NCI-H187 (cell line): ENCODE measurements at regions not wholly inside any gene's neighbourhood (a gene's known extent, or its start where the extent isn't known, plus 50 kb on each side); places are given as distances from the start of the nearest gene placed in this dataset.
"Not testable (repeated sequence)": the region's sequence is repeated elsewhere in the genome, so short reads cannot be mapped to it uniquely, and the experiment has no call there.

Experiments
- DNase-seq, 2 experiments: peaks; one replicate each; lab custom pipeline; 2025; lab: John Stamatoyannopoulos, UW

DNA sequence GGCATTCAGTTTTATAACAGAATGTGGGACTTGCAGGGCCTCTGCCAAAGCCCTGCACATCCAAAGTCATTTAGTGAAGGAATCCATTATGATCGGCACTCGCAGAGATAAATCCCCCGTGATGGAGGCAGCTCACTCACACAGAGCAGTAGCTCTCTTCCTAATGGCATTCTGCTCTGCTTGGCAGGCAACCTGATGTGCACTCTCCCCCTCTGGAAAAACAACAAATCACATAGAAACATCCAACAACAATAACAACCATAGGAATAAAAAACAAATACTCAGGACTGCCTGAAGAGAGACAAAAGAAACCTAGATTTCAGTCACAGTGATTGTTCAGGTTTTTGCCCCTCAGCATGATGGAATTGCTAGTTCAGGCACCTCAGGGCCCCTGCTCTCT, 59.7 kb downstream of the NAA11 start:
- no peak for DNase-seq

DNA sequence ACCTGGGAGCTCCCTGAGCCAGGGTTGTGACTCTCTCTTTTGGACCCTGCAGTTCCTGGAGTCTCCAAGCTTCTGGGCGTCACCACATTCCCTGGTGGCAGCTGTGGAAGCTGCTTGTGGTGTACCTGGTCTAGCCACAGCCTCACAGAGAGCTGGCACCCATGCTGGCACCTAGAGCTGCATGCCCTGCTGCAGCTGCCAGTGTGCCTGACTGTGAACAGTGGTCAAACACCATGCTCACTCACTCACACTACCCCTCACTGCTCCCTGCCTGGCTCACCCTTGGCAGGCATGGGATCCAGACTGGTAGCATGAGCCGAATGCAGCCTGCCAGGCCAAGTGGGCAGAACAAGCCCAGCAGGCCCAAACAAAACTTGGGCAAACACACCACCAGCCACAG, 66.6 kb downstream of the NAA11 start:
- DNase-seq: no peak

DNA sequence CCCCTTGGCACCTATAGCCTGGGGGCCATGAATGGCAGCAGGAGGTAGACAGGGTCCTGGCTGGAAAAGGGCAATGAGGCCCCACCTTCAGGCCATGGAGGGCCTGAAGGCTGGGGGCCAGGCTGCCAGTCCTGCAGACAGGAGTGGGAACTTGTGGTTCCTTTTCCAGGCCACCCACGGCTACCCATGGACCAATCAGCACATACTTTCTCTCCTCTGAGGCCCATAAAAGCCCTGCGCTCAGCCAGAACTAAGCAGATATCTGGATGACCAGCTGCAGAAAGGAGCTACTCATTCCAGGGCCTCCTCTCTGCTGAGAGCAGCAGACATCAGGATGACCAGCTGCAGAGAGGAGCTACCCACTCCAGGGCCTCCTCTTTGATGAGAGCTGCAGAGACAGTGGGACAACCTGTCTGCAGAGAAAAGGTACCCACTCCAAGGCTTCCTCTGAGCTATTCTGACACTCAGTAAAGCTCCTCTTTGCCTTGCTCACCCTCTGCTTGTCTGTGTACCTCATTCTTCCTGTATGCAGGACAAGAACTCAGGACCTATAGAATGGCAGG, 67.2 kb downstream of the NAA11 start:
- no peak for DNase-seq

DNA sequence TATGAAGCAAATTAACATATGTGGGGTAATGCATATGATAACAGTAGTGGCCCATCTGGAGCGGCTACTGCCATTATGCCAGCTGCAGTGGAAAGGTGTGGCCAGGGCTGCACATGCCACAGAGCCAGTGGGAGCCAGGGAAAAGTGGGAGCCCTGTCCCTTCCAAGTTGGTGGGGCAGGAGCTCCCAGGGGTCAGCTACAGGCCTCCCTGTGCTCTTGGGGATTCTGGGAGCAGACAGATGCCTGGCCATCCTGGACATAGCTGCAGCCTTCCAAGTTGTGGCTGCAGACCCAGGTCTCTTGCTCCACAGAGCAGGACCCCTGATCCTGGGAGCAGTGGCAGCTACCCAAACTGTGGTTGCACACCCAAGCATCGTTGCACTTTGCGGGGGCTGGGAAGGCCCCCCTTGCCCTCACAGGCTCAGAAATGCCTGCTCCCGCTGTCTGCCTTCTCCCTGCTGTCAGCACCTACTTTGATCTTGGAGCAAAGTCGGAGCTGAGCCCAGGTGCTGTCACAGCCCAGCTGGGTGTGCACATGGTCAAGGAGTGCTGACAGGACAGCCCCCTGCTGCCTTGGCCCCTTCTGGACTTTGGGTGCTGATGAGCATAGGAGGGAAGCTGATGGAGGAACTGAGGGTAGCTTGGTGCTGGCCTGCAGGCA, 67.8 kb downstream of the NAA11 start:
- no peak for DNase-seq

DNA sequence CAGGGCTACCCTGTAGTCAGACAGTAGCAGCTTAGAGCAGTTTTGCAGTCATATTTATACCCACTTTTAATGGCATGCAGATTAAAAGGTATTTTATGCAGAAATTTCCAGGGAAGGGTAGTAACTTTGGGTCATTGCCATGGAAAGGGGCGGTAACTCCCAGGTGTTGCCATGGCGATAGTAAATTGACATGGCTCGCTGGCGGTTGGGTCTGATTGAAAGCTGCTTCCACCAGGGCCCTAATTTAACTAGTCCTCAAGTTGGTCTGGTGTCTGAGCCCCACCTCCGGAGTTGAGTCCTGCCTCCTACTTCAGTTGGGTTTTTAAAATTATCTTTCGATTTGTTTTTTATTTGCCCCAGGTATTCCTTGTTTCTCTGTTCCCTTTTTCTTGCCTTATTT, 70.1 kb downstream of the NAA11 start:
- DNase-seq: no peak

DNA sequence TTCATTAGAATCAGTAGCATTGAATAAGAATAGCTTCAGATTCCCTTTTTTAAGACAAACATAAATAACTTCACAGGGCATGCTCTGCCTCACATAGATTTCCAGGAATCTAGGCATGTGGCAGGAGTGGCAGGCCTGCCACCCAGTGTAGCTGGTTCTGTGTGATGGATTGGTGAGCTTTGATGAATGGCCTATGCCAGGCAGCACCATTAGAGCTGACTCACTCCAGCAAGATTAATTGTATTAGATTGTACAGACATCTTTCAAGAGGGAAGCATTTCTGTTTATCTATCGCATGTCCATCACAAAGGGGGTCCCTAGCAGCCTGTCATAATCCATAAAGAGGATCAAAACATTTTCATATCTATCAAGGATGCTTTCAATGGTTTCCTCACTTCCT, 71.9 kb downstream of the NAA11 start:
- no peak for DNase-seq

DNA sequence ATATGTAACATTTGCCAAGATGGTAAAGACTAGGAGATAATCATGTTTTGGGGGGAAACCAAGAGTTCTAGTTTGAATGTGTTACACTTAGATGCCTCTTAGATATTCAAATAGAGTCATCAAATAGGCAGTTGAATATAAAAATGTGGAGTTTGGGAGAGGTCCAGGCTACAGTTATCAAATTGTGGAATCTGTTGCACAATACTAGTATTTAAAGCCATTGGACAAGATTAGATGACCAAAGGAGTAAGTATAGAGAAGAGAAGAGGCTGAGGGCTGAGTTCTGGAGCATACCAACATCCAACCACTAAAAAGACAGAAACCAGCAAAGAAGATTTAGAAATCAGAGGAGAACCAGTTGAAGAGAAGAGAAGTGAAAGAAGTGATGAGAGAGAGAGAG, 72.7 kb downstream of the NAA11 start:
- no peak for DNase-seq

DNA sequence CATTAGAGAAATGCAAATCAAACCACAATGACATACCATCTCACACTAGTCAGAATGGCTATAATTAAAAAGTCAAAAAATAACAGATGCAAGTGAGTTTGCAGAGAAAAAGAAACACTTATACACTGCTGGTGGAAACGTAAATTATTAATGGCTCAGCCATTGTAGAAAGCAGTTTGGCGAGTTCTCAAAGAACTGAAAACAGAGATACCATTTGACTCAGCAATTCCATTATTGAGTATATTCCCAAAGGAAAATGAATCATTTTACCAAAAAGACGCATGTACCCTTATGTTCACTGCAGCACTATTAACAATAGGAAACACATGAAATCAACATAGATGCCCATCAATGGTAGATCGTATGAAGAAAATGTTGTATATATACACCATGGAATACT, 75.0 kb downstream of the NAA11 start:
- no peak for DNase-seq

DNA sequence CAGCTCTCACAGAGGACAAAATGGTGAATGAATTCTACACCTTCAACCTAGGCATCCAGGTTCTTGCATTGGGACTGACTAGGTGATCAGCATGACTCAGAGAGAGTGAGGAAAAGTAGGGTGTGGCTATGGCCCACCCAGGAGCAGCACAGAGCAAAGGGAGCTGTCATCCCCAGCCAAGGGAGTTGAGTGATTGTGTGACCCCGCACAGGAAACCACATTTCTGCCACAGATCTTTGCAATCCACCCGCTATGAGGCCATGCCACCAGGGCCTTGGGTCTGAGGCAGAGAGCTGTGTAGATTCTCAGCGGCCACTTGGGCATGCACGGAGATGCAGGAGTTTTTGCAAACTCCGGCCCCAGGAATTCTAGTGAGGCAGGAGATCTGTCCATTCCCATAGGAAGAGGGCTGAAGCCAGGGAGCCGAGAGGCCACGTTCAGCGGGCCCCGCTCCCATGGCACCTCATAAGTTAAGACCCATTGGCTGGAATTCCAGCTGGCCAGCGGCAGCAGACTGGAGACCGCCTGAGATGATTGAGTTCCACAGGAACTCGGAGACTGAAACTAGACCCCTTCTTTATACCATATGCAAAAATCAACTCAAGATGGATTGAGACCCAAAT, 75.9 kb downstream of the NAA11 start:
- no peak for DNase-seq

DNA sequence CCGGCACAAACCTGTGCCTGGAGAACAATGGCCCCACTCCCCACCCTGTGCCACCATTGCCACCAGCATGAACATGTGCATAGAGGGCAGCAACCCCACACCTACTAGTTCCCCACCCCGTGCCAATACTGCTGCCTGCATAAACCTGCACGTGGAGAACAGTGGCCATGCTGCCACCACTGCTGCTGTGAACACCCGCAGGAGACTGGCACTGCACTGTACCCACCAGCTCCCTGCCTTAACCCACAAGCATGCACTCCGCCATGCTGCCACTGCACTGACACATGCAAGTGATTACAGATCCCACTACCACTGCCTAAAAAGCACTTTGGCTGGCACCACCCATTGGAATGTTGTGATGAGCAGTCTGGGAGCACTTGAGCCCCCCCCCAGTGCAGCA, 77.3 kb downstream of the NAA11 start:
- no peak for DNase-seq

DNA sequence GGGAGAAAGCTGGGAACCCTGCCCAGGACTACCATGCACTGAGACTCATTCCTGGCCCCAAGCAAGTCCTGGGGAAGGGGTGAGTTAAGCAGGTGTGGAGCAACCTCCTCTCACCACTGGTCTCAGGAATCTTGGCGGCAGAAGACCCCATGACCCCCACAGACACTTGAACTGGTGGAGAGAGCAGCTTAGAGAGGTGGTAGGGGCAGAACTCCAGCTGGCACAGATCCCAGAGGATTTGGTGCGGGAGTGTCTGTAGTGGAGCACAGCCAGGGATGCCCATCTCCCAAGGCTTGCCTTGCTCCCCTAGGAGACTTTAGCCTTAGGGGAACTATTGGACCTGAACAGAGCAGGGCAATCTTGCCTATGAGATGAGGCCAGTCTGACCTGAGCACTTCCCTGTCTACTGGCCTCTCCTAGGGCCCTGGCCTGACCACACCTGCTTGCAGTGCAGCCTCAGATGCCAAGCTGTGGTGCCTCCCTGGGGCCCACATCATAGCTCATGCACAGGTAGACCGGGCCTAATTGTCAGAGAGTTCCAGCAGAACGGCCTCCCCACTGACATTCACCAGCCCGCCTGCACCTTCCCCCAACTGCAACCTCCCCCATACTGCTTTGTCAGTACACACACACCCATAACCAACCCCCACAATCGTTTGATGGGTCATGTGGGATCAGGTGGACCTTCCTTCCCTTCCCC, 78.0 kb downstream of the NAA11 start:
- DNase-seq: no peak

DNA sequence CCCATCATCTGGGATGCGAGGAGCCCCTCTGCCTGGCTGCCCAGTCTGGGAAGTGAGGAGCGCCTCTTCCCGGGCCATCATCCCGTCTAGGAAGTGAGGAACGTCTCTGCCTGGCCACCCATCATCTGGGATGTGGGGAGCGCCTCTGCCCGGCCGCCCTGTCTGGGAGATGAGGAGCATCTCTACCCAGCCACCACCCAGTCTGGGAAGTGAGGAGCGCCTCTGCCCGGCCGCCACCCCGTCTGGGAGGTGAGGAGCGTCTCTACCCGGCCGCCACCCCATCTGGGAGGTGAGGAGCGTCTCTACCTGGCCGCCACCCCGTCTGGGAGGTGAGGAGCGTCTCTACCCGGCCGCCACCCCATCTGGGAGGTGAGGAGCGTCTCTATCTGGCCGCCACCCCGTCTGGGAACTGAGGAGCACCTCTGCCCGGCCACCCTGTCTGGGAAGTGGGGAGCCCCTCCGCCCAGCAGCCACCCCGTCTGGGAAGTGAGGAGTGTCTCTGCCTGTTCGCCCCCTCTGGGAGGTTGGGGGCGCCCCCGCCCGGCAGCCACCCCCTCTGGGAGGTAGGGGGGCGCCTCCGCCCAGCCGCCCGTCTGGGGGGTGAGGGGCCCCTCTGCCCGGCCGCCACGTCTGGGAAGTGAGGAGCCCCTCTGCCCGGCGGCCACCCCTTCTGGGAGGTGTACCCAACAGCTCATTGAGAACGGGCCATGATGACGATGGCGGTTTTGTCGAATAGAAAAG, 80.5 kb downstream of the NAA11 start:
- not testable (repeated sequence) for DNase-seq

DNA sequence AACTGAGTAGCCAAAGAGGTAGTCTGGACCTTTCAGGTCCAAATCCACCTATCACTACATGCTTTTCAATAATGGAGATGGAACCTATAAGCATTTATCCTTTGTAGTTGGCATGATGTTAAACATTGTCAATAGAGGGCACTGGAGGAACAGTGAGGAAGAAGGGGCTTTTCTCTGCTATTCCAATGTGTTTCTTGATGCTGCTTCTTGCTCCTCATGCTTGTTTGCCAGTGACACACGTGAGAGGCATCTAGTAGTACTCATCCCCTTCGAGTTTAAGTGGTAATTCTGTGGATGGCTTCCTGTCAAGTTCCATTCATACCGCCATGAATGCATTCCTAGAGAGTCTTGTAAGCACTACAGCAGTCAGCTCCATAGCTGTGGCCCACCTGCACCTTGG, 84.0 kb downstream of the NAA11 start:
- DNase-seq: peak in 1 of 2 experiments; percentile 47

DNA sequence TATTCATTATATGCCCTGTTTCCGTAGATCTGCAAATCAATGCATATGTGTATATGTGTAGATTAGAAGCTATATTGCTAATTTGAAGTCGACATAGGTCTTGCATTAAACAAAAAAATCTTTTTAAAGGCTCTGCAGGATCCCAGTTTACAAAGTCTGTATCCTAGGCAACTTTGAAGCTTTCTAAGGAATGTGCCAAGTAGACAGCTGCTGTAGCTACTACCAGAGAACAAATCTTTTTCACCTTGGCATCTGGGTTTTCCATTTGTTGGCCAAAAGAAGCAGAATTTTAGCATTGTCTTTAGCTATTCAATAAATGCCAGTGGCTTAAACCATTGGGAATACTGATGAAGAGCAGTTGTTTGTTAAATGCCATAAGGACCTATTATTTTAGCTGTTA, 88.0 kb downstream of the NAA11 start:
- no peak for DNase-seq

DNA sequence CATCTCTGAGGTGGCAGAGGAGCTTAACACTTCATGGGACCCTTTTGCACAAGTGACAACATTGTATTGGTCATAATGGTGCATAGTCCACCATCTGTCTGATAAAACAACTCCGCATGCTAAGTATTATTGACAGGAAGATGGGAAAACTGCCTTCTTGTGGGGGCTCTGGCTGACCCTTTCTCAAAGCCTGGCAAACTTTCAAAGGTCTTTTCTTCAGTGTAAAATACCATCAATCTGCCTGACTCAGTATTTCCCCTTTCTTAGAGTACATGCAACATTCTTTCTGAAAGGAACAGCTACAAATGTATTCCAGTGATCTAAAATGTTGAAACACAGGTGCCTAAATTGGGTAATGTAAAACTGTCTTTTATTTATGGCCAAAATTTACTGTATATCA, 89.1 kb downstream of the NAA11 start:
- no peak for DNase-seq

DNA sequence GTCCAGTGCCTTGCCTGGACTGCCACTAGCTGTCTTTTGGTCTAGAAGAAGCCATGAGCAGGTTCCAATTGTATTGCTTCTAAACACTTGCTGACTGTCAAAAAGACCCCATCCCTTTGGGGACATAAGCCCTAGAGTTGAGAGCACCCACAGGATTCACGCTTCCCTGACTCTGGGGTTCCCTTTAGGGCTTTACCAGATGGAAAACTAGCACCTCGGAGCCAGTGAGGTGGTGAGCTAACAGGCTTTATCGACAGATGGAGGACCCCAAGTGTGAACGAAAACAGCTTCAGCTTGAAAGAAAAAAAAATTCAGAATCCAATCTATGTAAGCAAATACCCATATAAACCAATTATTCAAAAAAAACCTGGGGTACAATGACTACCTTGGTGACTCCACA, 90.8 kb downstream of the NAA11 start:
- DNase-seq: no peak

DNA sequence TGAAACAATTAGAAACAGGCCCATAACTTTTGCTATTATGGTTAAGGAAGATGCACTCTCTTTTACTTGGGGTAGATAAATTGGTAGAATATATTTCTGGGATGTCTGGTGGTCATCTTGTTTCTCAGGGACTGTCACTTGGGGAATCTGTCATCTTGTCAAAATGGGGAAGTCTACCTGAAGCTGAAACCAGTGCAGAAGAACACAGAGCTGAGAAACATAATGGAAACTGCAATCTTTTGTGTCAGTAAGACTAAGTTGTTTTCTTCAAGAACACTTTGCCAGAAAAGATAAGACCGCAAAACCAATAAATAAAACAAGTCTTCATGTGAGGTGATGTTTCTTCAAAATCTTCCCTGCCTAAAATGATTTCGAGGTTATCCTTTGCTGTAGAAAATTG, 92.0 kb downstream of the NAA11 start:
- no peak for DNase-seq

DNA sequence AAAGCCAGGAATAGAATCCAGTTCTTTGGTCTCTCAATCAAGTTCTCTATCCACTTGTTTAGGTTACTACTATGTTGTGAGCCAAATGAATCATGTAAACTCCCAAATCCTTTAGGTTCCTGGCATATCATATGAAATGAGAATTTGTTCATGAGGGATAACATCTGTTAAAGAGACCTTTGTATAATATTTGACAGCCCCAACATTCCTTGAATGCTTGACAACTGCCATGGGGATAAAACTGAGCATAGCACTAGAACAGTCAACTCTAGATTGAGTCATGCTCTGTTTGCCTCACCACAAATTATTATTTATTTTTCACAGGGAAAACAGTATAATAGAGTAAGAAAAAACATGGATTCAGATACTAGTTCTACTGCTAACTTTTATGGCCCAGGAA, 93.3 kb downstream of the NAA11 start:
- no peak for DNase-seq

DNA sequence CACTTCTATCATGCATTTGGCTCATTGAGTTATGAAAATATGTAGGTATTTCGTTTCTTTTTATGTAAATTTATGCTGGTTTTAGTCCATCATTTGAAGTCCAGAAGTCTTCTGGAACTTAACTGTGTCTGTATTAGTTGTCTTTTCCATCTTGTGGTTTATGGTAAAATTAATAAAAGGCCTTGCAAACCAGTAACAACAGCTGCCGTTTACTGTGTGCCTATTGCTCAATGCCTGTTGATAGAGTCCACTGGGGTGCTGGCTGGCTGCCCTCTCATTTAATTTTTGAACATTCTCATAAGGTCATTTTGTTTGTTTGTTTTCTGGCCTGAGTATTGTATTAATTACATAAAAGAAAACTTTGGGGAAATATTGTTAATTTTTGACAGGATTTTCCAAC, 98.0 kb downstream of the NAA11 start:
- DNase-seq: no peak

DNA sequence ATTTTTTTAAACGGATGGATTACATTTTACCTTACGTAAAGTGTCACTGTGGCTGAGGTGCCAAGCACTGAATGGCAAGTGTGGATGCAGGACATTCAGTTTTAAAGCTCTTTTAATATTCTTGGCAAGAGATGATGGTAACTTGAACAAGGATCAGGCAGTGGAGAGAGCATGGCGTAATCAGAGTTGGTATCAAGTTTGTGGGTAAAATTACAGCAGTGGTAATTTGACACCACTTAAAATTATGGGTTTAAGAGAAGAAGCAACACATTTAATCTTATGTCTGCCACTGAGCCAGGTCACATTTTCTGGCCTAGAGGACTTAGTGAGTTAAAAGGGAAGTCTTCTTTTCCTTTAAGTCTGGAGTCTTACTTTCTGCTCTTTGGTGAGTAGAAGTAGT, 100.5 kb downstream of the NAA11 start:
- no peak for DNase-seq

DNA sequence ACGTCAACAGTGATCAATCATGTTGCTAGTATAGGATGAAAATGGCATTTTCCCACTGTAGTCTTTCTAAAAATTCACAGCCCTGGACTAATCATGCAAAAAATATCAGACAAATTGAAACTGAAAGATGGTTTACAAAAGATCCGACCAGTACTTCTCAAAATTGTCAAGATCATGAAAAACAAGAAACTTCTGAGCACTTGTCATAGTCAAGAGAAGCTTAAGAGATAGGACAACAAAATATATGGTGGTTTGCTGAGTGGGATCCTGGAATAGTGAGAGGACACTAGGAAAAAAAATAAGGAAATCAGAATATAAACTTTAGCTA, 101.1 kb downstream of the NAA11 start:
- no peak for DNase-seq

DNA sequence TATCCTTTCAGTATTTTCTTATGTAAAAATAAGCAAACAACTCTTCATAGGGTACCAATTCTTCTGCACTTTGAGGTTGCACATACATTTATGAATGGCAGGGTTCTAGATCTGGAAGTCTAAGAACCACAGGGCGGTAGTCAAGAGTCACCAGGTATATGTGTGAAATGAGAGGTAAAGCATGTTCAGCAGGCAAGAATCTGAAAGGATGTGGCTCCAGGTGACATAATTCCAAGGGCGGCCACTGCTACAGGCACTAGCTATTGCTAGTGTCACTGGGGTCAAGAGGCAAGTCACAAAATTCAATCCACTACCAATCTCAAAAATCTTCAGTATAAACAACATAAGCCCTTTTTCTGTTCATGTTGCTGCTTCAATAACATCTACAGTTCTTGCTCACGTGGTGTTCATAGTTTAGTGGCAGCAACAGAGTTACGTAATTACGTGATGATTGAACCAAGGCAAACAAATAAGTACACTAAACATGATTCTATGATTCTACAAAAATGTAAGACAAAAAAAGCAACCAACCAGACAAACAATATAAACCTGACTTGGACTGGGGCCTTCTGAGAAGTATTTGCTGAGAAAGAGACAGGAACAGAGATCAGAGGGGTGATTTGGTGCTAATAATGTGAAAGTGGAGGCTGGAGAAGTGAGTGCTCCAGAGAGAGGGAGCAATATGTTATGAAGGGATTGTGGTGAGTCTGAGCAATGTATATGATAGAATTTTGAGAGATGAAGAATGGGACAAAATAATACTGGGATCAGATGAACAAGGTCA, 101.7 kb downstream of the NAA11 start:
- no peak for DNase-seq
